ENCODE measurements at regions not wholly inside any gene's neighbourhood (a gene's known extent, or its start where the extent isn't known, plus 50 kb on each side); places are given as distances from the start of the nearest gene placed in this dataset.
"Not testable (repeated sequence)": the region's sequence is repeated elsewhere in the genome, so short reads cannot be mapped to it uniquely, and the experiment has no call there.

- TF ChIP-seq EZH2 (IDR thresholded peaks at IDR 0.05; ENCODE audit: low read depth, unreplicated experiment); CTCF (conservative IDR thresholded peaks at IDR 0.05; ENCODE audit: low read depth in 2 of 2); EZH2phosphoT487 (IDR thresholded peaks at IDR 0.05; ENCODE audit: unreplicated experiment): not testable (repeated sequence)
Observed at GRCh38 chrX:106493210-106493816, 118.5 kb upstream of the RADX start.

Data from GM23338 (cell line).